Fibroblast of mammary gland (primary cell): ENCODE measurements at regions not wholly inside any gene's neighbourhood (a gene's known extent, or its start where the extent isn't known, plus 50 kb on each side); places are given as distances from the start of the nearest gene placed in this dataset.

Experiments
- DNase-seq: peaks from one replicate; pipeline ENCODE4 v3.0.0-alpha.2; 2010; ENCODE audit warnings: low read depth
- H3K4me3 ChIP-seq: 2 replicates; pipeline ENCODE4 v1.5.1; 2011; ENCODE audit warnings: low read depth, mild to moderate bottlenecking, low read length, moderate library complexity; ENCODE audit not compliant: control insufficient read depth
- CTCF ChIP-seq: conservative IDR thresholded peaks from 2 replicates; pipeline ENCODE4 v1.5.1; 2011; ENCODE audit warnings: low read depth, low read length, inconsistent platforms; ENCODE audit not compliant: control insufficient read depth, insufficient read depth

DNA sequence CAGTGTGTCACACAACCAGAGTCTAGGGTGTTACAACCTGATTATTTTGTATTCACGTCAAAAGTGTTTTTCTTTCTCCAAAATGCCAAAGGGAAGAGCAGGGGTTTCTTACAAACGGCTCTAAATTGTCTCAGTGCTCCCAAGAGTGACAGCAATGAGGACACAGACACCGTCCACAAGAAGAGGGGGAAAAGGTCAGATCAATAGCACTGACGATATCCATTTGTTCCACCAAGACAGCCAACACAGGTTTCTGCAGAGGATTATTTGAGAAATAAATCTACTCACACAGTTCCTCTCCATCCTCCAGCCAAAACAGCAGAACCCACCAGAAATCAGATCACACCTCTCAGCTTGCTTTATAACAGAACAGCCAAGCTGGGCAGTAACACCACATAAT, 193.9 kb downstream of the SEC16B start:
- no peak for TF ChIP-seq CTCF
- H3K4me3 ChIP-seq, result no peak overlapping the region
- DNase-seq, result no peak

- peak; percentile 25 for DNase-seq
- no peak for TF ChIP-seq CTCF
- H3K4me3 ChIP-seq, result no peak overlapping the region
These were observed 197.4 kb downstream of the SEC16B start for GRCh38 chr1:177772386-177772960.

DNA sequence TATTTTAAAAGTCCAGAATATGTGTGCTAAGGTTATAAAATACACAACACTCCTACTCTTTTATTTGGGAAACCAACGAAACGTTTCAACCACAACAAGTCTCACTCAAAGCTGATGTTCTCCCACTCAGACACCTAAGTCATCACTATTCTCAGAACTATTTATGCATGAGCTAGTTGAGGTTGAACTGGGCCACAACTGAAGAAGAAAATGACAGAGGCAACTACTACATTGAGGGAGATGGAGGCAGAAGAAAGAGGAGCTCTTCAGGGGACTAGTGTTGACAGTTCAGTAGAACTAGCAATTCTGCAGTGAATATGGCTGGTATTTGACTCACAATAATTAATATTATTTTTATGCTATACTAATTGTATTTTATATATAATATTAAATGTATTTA, 198.2 kb downstream of the SEC16B start:
- no peak overlapping the region for H3K4me3 ChIP-seq
- no peak for DNase-seq
- no peak for TF ChIP-seq CTCF

DNA sequence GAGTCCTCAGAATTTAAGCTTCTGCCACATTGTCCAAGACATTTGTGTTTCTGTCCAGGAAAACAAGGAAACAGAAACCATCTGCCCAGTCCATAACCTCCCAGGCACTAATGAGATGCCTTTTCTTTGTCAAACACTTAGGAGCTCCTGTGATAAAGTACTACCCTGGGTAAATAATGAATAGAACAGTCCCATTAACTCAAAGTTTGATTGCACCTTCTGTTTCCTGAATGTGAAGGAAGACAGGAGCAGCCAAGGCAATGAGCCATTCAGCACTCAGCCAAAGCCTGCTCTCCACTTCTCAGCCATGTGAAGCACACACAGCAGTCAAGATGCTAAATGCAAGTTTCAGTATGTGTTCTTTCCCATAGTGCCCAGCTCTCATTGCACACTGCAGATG, 199.8 kb downstream of the SEC16B start:
- DNase-seq, result no peak
- no peak for TF ChIP-seq CTCF
- no peak overlapping the region for H3K4me3 ChIP-seq

DNA sequence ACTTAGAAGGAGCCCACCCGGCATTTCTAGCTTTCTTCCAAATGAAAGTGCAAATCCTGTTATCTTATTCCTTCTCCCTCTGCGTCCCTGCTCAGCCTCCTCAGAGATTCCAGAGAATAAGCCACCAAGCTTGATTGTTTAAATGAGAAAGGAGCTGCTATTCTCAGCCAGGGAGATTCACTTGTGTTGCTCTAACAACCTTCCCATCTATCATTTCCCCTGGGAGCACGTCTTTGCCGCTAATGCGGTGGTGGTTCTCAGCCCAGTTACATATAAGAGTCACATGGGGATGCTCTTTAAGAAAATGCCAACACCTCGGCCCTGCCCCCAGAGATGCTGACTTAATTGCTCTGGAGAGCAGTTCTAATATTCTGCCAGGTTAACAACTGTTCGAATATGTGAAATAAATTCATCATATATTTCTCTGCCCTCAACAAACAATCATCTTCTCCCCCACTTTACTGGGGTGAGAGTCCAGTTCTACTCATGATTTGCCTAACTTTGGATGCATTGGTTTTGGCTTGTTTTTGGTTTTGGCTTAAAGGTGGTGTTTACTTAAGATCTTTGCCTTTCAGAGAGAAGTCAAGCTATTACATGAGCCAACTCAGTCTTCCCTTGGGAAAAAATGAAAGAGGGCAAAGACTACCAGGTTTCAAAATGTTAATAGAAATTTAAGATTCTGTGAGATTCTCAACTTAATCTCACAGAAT, 213.9 kb downstream of the SEC16B start:
- DNase-seq, result no peak
- no peak overlapping the region for H3K4me3 ChIP-seq
- no peak for TF ChIP-seq CTCF

- no peak for DNase-seq
- no peak for TF ChIP-seq CTCF
- no peak overlapping the region for H3K4me3 ChIP-seq
These were observed 215.3 kb downstream of the SEC16B start for GRCh38 chr1:177754603-177755002.
